ENCODE measurements at regions not wholly inside any gene's neighbourhood (a gene's known extent, or its start where the extent isn't known, plus 50 kb on each side); places are given as distances from the start of the nearest gene placed in this dataset.

DNA sequence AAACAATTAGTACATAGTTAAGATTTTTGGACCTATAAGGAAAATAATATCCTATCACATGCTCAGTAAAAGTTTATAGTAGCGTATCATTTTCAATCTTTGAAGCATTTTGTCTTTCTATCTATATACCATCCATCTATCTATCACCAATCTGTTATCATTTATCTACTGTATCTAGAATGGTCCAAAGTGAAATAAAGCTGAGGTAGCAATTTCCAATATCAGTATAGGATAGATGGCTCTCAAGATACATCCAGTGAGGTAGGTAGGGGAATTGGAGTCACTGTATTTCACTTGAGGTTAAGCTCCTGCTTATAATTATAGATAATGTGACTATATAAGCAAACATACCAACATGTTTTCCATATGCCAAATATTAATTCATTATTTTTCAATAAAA is 889.1 kb upstream of the CTNND2 start:
- no peak for TF ChIP-seq POLR2AphosphoS5 (IDR thresholded peaks at IDR 0.05)
- no peak for TF ChIP-seq POLR2A (IDR thresholded peaks at IDR 0.05)
- TF ChIP-seq, protein P1, sequence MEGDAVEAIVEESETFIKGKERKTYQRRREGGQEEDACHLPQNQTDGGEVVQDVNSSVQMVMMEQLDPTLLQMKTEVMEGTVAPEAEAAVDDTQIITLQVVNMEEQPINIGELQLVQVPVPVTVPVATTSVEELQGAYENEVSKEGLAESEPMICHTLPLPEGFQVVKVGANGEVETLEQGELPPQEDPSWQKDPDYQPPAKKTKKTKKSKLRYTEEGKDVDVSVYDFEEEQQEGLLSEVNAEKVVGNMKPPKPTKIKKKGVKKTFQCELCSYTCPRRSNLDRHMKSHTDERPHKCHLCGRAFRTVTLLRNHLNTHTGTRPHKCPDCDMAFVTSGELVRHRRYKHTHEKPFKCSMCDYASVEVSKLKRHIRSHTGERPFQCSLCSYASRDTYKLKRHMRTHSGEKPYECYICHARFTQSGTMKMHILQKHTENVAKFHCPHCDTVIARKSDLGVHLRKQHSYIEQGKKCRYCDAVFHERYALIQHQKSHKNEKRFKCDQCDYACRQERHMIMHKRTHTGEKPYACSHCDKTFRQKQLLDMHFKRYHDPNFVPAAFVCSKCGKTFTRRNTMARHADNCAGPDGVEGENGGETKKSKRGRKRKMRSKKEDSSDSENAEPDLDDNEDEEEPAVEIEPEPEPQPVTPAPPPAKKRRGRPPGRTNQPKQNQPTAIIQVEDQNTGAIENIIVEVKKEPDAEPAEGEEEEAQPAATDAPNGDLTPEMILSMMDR (IDR thresholded peaks at IDR 0.05) = no peak
- TF ChIP-seq EP300 (IDR thresholded peaks at IDR 0.05) = no peak

Measured in upper lobe of left lung (tissue), 4 donors.